ENCODE measurements at regions not wholly inside any gene's neighbourhood (a gene's known extent, or its start where the extent isn't known, plus 50 kb on each side); places are given as distances from the start of the nearest gene placed in this dataset.

- TF ChIP-seq POLR2A (IDR thresholded peaks at IDR 0.05): no peak
- no peak for TF ChIP-seq CTCF (IDR thresholded peaks at IDR 0.05)
Observed at GRCh38 chr13:88434953-88435352, 763.8 kb downstream of the SLITRK5 start.
